Thyroid gland (tissue), 4 donors: ENCODE measurements at regions not wholly inside any gene's neighbourhood (a gene's known extent, or its start where the extent isn't known, plus 50 kb on each side); places are given as distances from the start of the nearest gene placed in this dataset.

Source experiments
- CTCF ChIP-seq, 6 experiments: fragments of 200-600 bp in 3 of 6; fragments of 450-650 bp in 3 of 6; sonication (generic) in 3 of 6; IDR thresholded peaks; one replicate each; pipeline ENCODE4 v1.5.1; 2016 to 2019; ENCODE audit warnings: antibody characterized with exemption in 6 of 6, mild to moderate bottlenecking in 2 of 6, inconsistent platforms in 1 of 6, moderate library complexity in 1 of 6
- POLR2A ChIP-seq, 2 donors: fragments of 450-650 bp; IDR thresholded peaks; one replicate each; pipeline ENCODE4 v1.6.1; 2017; ENCODE audit warnings: antibody characterized with exemption in 2 of 2, mild to moderate bottlenecking in 2 of 2, moderate library complexity in 1 of 2

- TF ChIP-seq CTCF (IDR thresholded peaks at IDR 0.05) (no peak), POLR2A (IDR thresholded peaks at IDR 0.05) (no peak)
Measured at GRCh38 chr7:131686833-131687232, 130.4 kb upstream of the PODXL start.
